ENCODE measurements at regions not wholly inside any gene's neighbourhood (a gene's known extent, or its start where the extent isn't known, plus 50 kb on each side); places are given as distances from the start of the nearest gene placed in this dataset.

- H3K4me1 ChIP-seq (ENCODE audit: control insufficient read depth, insufficient read depth, low read length): no peaks in the 10 kb centered on the region
- H3K36me3 ChIP-seq (ENCODE audit: control insufficient read depth, insufficient read depth, low read length): no peaks in the 10 kb centered on the region
- no peaks in the 10 kb centered on the region for H3K27me3 ChIP-seq (ENCODE audit: control insufficient read depth, insufficient read depth, low read length)
- H3K4me3 ChIP-seq (ENCODE audit: low read depth, low read length): no peak overlapping the region
- H3K27ac ChIP-seq (ENCODE audit: low read depth, low read length): no peak overlapping the region
- H3K9me3 ChIP-seq (ENCODE audit: control insufficient read depth, insufficient read depth, low read length): peaks cover 5% of the 10 kb centered on the region; the same call in 1 of the 2 replicates
- H3K9ac ChIP-seq (ENCODE audit: low read depth, low read length): no peak overlapping the region
Measured at GRCh38 chr10:3995302-3996210, 210.5 kb upstream of the KLF6 start.

GRCh38 chr10:3992382-3993178 is 207.6 kb upstream of the KLF6 start:
- H3K9ac ChIP-seq (ENCODE audit: low read depth, low read length): no peak overlapping the region
- no peaks in the 10 kb centered on the region for H3K9me3 ChIP-seq (ENCODE audit: control insufficient read depth, insufficient read depth, low read length)
- H3K27ac ChIP-seq (ENCODE audit: low read depth, low read length): no peak overlapping the region
- H3K27me3 ChIP-seq (ENCODE audit: control insufficient read depth, insufficient read depth, low read length): no peaks in the 10 kb centered on the region
- no peak overlapping the region for H3K4me3 ChIP-seq (ENCODE audit: low read depth, low read length)
- no peaks in the 10 kb centered on the region for H3K4me1 ChIP-seq (ENCODE audit: control insufficient read depth, insufficient read depth, low read length)
- H3K36me3 ChIP-seq (ENCODE audit: control insufficient read depth, insufficient read depth, low read length): no peaks in the 10 kb centered on the region

- H3K36me3 ChIP-seq (ENCODE audit: control insufficient read depth, insufficient read depth, low read length): no peaks in the 10 kb centered on the region
- H3K27ac ChIP-seq (ENCODE audit: low read depth, low read length): no peak overlapping the region
- H3K4me1 ChIP-seq (ENCODE audit: control insufficient read depth, insufficient read depth, low read length): no peaks in the 10 kb centered on the region
- H3K4me3 ChIP-seq (ENCODE audit: low read depth, low read length): no peak overlapping the region
- no peak overlapping the region for H3K9ac ChIP-seq (ENCODE audit: low read depth, low read length)
- H3K27me3 ChIP-seq (ENCODE audit: control insufficient read depth, insufficient read depth, low read length): no peaks in the 10 kb centered on the region
- no peaks in the 10 kb centered on the region for H3K9me3 ChIP-seq (ENCODE audit: control insufficient read depth, insufficient read depth, low read length)
Measured at GRCh38 chr10:3990307-3990706, 205.3 kb upstream of the KLF6 start.

- Histone ChIP-seq H3K4me3 (ENCODE audit: low read depth, low read length) (no peak overlapping the region), H3K9ac (ENCODE audit: low read depth, low read length) (no peak overlapping the region), H3K27ac (ENCODE audit: low read depth, low read length) (no peak overlapping the region), H3K36me3 (ENCODE audit: control insufficient read depth, insufficient read depth, low read length) (no peaks in the 10 kb centered on the region), H3K9me3 (ENCODE audit: control insufficient read depth, insufficient read depth, low read length) (peaks cover 7% of the 10 kb centered on the region; the same call in 1 of the 2 replicates), H3K4me1 (ENCODE audit: control insufficient read depth, insufficient read depth, low read length) (no peaks in the 10 kb centered on the region), H3K27me3 (ENCODE audit: control insufficient read depth, insufficient read depth, low read length) (no peaks in the 10 kb centered on the region)
Measured at GRCh38 chr10:3987143-3987974, 202.3 kb upstream of the KLF6 start.

GRCh38 chr10:3986493-3987142 is 201.6 kb upstream of the KLF6 start:
- no peak overlapping the region for H3K27ac ChIP-seq (ENCODE audit: low read depth, low read length)
- H3K36me3 ChIP-seq (ENCODE audit: control insufficient read depth, insufficient read depth, low read length): no peaks in the 10 kb centered on the region
- H3K9ac ChIP-seq (ENCODE audit: low read depth, low read length): no peak overlapping the region
- peaks cover 7% of the 10 kb centered on the region; the same call in 1 of the 2 replicates for H3K9me3 ChIP-seq (ENCODE audit: control insufficient read depth, insufficient read depth, low read length)
- no peaks in the 10 kb centered on the region for H3K27me3 ChIP-seq (ENCODE audit: control insufficient read depth, insufficient read depth, low read length)
- H3K4me3 ChIP-seq (ENCODE audit: low read depth, low read length): no peak overlapping the region
- H3K4me1 ChIP-seq (ENCODE audit: control insufficient read depth, insufficient read depth, low read length): no peaks in the 10 kb centered on the region

- Histone ChIP-seq H3K9me3 (ENCODE audit: control insufficient read depth, insufficient read depth, low read length) (peaks cover 7% of the 10 kb centered on the region; the same call in 1 of the 2 replicates), H3K4me1 (ENCODE audit: control insufficient read depth, insufficient read depth, low read length) (no peaks in the 10 kb centered on the region), H3K27me3 (ENCODE audit: control insufficient read depth, insufficient read depth, low read length) (no peaks in the 10 kb centered on the region), H3K36me3 (ENCODE audit: control insufficient read depth, insufficient read depth, low read length) (no peaks in the 10 kb centered on the region), H3K9ac (ENCODE audit: low read depth, low read length) (no peak overlapping the region), H3K27ac (ENCODE audit: low read depth, low read length) (no peak overlapping the region), H3K4me3 (ENCODE audit: low read depth, low read length) (no peak overlapping the region)
Measured at GRCh38 chr10:3982746-3983442, 197.9 kb upstream of the KLF6 start.

GRCh38 chr10:3981300-3981699 is 196.3 kb upstream of the KLF6 start:
- Histone ChIP-seq H3K27me3 (ENCODE audit: control insufficient read depth, insufficient read depth, low read length) (no peaks in the 10 kb centered on the region), H3K4me1 (ENCODE audit: control insufficient read depth, insufficient read depth, low read length) (no peaks in the 10 kb centered on the region), H3K27ac (ENCODE audit: low read depth, low read length) (no peak overlapping the region), H3K4me3 (ENCODE audit: low read depth, low read length) (no peak overlapping the region), H3K9ac (ENCODE audit: low read depth, low read length) (no peak overlapping the region), H3K9me3 (ENCODE audit: control insufficient read depth, insufficient read depth, low read length) (peaks cover 7% of the 10 kb centered on the region; the same call in 1 of the 2 replicates), H3K36me3 (ENCODE audit: control insufficient read depth, insufficient read depth, low read length) (no peaks in the 10 kb centered on the region)

GRCh38 chr10:3980660-3981059 is 195.7 kb upstream of the KLF6 start:
- H3K9ac ChIP-seq (ENCODE audit: low read depth, low read length): no peak overlapping the region
- no peak overlapping the region for H3K4me3 ChIP-seq (ENCODE audit: low read depth, low read length)
- no peak overlapping the region for H3K27ac ChIP-seq (ENCODE audit: low read depth, low read length)
- H3K9me3 ChIP-seq (ENCODE audit: control insufficient read depth, insufficient read depth, low read length): peaks cover 9% of the 10 kb centered on the region; the same call in 1 of the 2 replicates
- no peaks in the 10 kb centered on the region for H3K4me1 ChIP-seq (ENCODE audit: control insufficient read depth, insufficient read depth, low read length)
- H3K36me3 ChIP-seq (ENCODE audit: control insufficient read depth, insufficient read depth, low read length): no peaks in the 10 kb centered on the region
- no peaks in the 10 kb centered on the region for H3K27me3 ChIP-seq (ENCODE audit: control insufficient read depth, insufficient read depth, low read length)

GRCh38 chr10:3980144-3980543 is 195.1 kb upstream of the KLF6 start:
- Histone ChIP-seq H3K4me1 (ENCODE audit: control insufficient read depth, insufficient read depth, low read length) (no peaks in the 10 kb centered on the region), H3K9ac (ENCODE audit: low read depth, low read length) (no peak overlapping the region), H3K9me3 (ENCODE audit: control insufficient read depth, insufficient read depth, low read length) (peaks cover 9% of the 10 kb centered on the region; the same call in 1 of the 2 replicates), H3K4me3 (ENCODE audit: low read depth, low read length) (no peak overlapping the region), H3K27ac (ENCODE audit: low read depth, low read length) (no peak overlapping the region), H3K27me3 (ENCODE audit: control insufficient read depth, insufficient read depth, low read length) (no peaks in the 10 kb centered on the region), H3K36me3 (ENCODE audit: control insufficient read depth, insufficient read depth, low read length) (no peaks in the 10 kb centered on the region)

GRCh38 chr10:3978761-3979160 is 193.8 kb upstream of the KLF6 start:
- Histone ChIP-seq H3K27ac (ENCODE audit: low read depth, low read length) (no peak overlapping the region), H3K9me3 (ENCODE audit: control insufficient read depth, insufficient read depth, low read length) (peaks cover 9% of the 10 kb centered on the region; the same call in 1 of the 2 replicates), H3K9ac (ENCODE audit: low read depth, low read length) (no peak overlapping the region), H3K27me3 (ENCODE audit: control insufficient read depth, insufficient read depth, low read length) (no peaks in the 10 kb centered on the region), H3K4me1 (ENCODE audit: control insufficient read depth, insufficient read depth, low read length) (no peaks in the 10 kb centered on the region), H3K36me3 (ENCODE audit: control insufficient read depth, insufficient read depth, low read length) (no peaks in the 10 kb centered on the region), H3K4me3 (ENCODE audit: low read depth, low read length) (no peak overlapping the region)

Data from HUES48 (cell line).